ENCODE measurements at regions not wholly inside any gene's neighbourhood (a gene's known extent, or its start where the extent isn't known, plus 50 kb on each side); places are given as distances from the start of the nearest gene placed in this dataset.

GRCh38 chr2:150806336-150806735 is 318.9 kb upstream of the RND3 start:
- TF ChIP-seq SP1 (IDR thresholded peaks at IDR 0.05) (no peak), CTCF (IDR thresholded peaks at IDR 0.05; ENCODE audit: low read depth, low read length, missing input control) (no peak)

Data from liver (tissue), 3 donors.